Right atrium auricular region (tissue), 2 donors: ENCODE measurements at regions not wholly inside any gene's neighbourhood (a gene's known extent, or its start where the extent isn't known, plus 50 kb on each side); places are given as distances from the start of the nearest gene placed in this dataset.

Experiments
- DNase-seq: peaks from one replicate; pipeline ENCODE4 v3.0.0-alpha.2; 2019; ENCODE audit warnings: low spot score
- H3K27ac ChIP-seq, 2 donors: fragments of 200-600 bp; sonication (generic); 1 replicate in 1 of 2; 2 replicates in 1 of 2; pipeline ENCODE4 v1.5.1; 2016 to 2019
- H3K27me3 ChIP-seq, 2 donors: fragments of 200-600 bp; sonication (generic); one replicate each; pipeline versions ENCODE4 v1.5.1 to v1.6.0; 2017 to 2019
- H3K36me3 ChIP-seq: fragments of 200-600 bp; sonication (generic); one replicate; pipeline ENCODE4 v1.5.1; 2016
- H3K4me1 ChIP-seq, 2 donors: fragments of 200-600 bp; sonication (generic); one replicate each; pipeline versions ENCODE4 v1.5.1 to v1.6.0; 2017 to 2019
- H3K4me3 ChIP-seq, 2 donors: fragments of 200-600 bp; sonication (generic); 1 replicate in 1 of 2; 2 replicates in 1 of 2; pipeline ENCODE4 v1.5.1; 2017 to 2019; ENCODE audit warnings: mild to moderate bottlenecking in 1 of 2, moderate library complexity in 1 of 2
- H3K9me3 ChIP-seq, 2 donors: fragments of 200-600 bp; sonication (generic); one replicate each; pipeline ENCODE4 v1.5.1; 2019
- CTCF ChIP-seq, 2 donors: fragments of 200-600 bp; sonication (generic); IDR thresholded peaks; one replicate each; pipeline ENCODE4 v1.5.1; 2019; ENCODE audit warnings: antibody characterized with exemption in 2 of 2

GRCh38 chr2:150150144-150150543, 337.3 kb downstream of the RND3 start:
- Histone ChIP-seq H3K4me1 (no peaks in the 10 kb centered on the region), H3K4me3 (no peak overlapping the region), H3K27ac (no peak overlapping the region), H3K36me3 (no peaks in the 10 kb centered on the region), H3K27me3 (no peaks in the 10 kb centered on the region), H3K9me3 (peaks cover 0 to 24% of the 10 kb centered on the region in 2 donors)
- no peak for TF ChIP-seq CTCF (IDR thresholded peaks at IDR 0.05)
- DNase-seq: no peak

GRCh38 chr2:150147889-150148683, 339.4 kb downstream of the RND3 start:
- no peaks in the 10 kb centered on the region for H3K4me1 ChIP-seq
- no peak overlapping the region for H3K4me3 ChIP-seq
- H3K9me3 ChIP-seq: peaks cover 0 to 24% of the 10 kb centered on the region in 2 donors
- TF ChIP-seq CTCF (IDR thresholded peaks at IDR 0.05): no peak
- no peaks in the 10 kb centered on the region for H3K27me3 ChIP-seq
- H3K36me3 ChIP-seq: no peaks in the 10 kb centered on the region
- no peak for DNase-seq
- no peak overlapping the region for H3K27ac ChIP-seq

GRCh38 chr2:150146879-150147278, 340.6 kb downstream of the RND3 start:
- no peaks in the 10 kb centered on the region for H3K36me3 ChIP-seq
- H3K9me3 ChIP-seq: peaks cover 0 to 24% of the 10 kb centered on the region in 2 donors
- no peak for TF ChIP-seq CTCF (IDR thresholded peaks at IDR 0.05)
- H3K4me1 ChIP-seq: no peaks in the 10 kb centered on the region
- no peak overlapping the region for H3K27ac ChIP-seq
- H3K4me3 ChIP-seq: no peak overlapping the region
- H3K27me3 ChIP-seq: no peaks in the 10 kb centered on the region
- DNase-seq: no peak

- Histone ChIP-seq H3K36me3 (no peaks in the 10 kb centered on the region), H3K27ac (no peak overlapping the region), H3K9me3 (peaks cover 0 to 24% of the 10 kb centered on the region in 2 donors), H3K4me1 (no peaks in the 10 kb centered on the region), H3K4me3 (no peak overlapping the region), H3K27me3 (no peaks in the 10 kb centered on the region)
- DNase-seq: no peak
- no peak for TF ChIP-seq CTCF (IDR thresholded peaks at IDR 0.05)
Observed at GRCh38 chr2:150145299-150145692, 342.2 kb downstream of the RND3 start.

- no peak for TF ChIP-seq CTCF (IDR thresholded peaks at IDR 0.05)
- Histone ChIP-seq H3K4me1 (no peaks in the 10 kb centered on the region), H3K27me3 (no peaks in the 10 kb centered on the region), H3K9me3 (peaks cover 0 to 24% of the 10 kb centered on the region in 2 donors), H3K36me3 (no peaks in the 10 kb centered on the region), H3K27ac (no peak overlapping the region), H3K4me3 (no peak overlapping the region)
- no peak for DNase-seq
Observed at GRCh38 chr2:150144546-150145298, 342.7 kb downstream of the RND3 start.
